PC-3 (cell line): ENCODE measurements at regions not wholly inside any gene's neighbourhood (a gene's known extent, or its start where the extent isn't known, plus 50 kb on each side); places are given as distances from the start of the nearest gene placed in this dataset.

Experiments
- ATAC-seq: fragments of 200-7000 bp; cut with Tn5 transposase; 2 replicates; pipeline ENCODE4 v1.9.1; 2020; ENCODE audit warnings: mild to moderate bottlenecking, moderate library complexity
- BruUV-seq: library from RNA; stranded (reverse); fragments of 400-500 nt; replicated peaks from 2 replicates; lab custom pipeline; 2021; lab: Mats Ljungman, UMichigan
- CTCF ChIA-PET: fragments of 300-600 bp; sonication (Branson Sonifier 250); formaldehyde crosslinking; loops from one replicate; lab custom pipeline; 2022; ENCODE audit warnings: antibody characterized with exemption; lab: Charles Lee
- POLR2A ChIA-PET: fragments of 300-600 bp; sonication (Branson Sonifier 250); formaldehyde crosslinking; loops from one replicate; lab custom pipeline; 2022; ENCODE audit warnings: antibody characterized with exemption; ENCODE audit not compliant: unreplicated experiment; lab: Charles Lee
- DNase-seq: peaks from one replicate; pipeline ENCODE4 v3.0.0-alpha.2; 2015
- H2AFZ ChIP-seq: fragments of 300-600 bp; sonication (generic); 2 replicates; pipeline ENCODE4 v1.6.0; 2016; ENCODE audit warnings: antibody characterized with exemption, low read length
- H3F3A ChIP-seq: fragments of 300-600 bp; sonication (generic); one replicate; pipeline ENCODE4 v1.6.0; 2017; ENCODE audit warnings: antibody characterized with exemption, low read length, control low read depth, mild to moderate bottlenecking; ENCODE audit not compliant: unreplicated experiment
- H3K27ac ChIP-seq: fragments of 300-600 bp; sonication (generic); 2 replicates; pipeline ENCODE4 v1.5.1; 2016; ENCODE audit warnings: mild to moderate bottlenecking, low read length
- H3K27me3 ChIP-seq: fragments of 300-600 bp; sonication (generic); 2 replicates; pipeline ENCODE4 v1.6.1; 2016; ENCODE audit warnings: low read length, mixed read lengths
- H3K36me3 ChIP-seq: fragments of 300-600 bp; sonication (generic); 2 replicates; pipeline ENCODE4 v1.6.1; 2016; ENCODE audit warnings: low read depth, mixed run types, low read length, mixed read lengths
- H3K4me1 ChIP-seq: fragments of 300-600 bp; sonication (generic); 2 replicates; pipeline ENCODE4 v1.5.1; 2016; ENCODE audit warnings: low read length; ENCODE audit not compliant: insufficient read depth
- H3K4me2 ChIP-seq: fragments of 300-600 bp; sonication (generic); 2 replicates; pipeline ENCODE4 v1.6.0; 2016; ENCODE audit warnings: low read length
- H3K4me3 ChIP-seq: fragments of 300-600 bp; sonication (generic); 2 replicates; pipeline ENCODE4 v1.5.1; 2016; ENCODE audit warnings: mild to moderate bottlenecking, low read length, mixed read lengths
- H3K79me2 ChIP-seq: fragments of 300-600 bp; sonication (generic); 2 replicates; pipeline ENCODE4 v1.6.1; 2017; ENCODE audit warnings: low read length, mixed read lengths
- H3K9ac ChIP-seq: fragments of 300-600 bp; sonication (generic); 2 replicates; pipeline ENCODE4 v1.6.0; 2016; ENCODE audit warnings: mild to moderate bottlenecking, low read length
- H3K9me2 ChIP-seq: fragments of 300-600 bp; sonication (generic); replicated peaks from 2 replicates; pipeline ENCODE4 v1.6.1; 2016; ENCODE audit warnings: mixed run types, low read length, mixed read lengths
- H3K9me3 ChIP-seq: fragments of 300-600 bp; sonication (generic); 2 replicates; pipeline ENCODE4 v1.6.1; 2016; ENCODE audit warnings: low read length, mixed read lengths
- H4K20me1 ChIP-seq: fragments of 300-600 bp; sonication (generic); 2 replicates; pipeline ENCODE4 v1.6.1; 2016; ENCODE audit warnings: low read length, mixed read lengths
- CTCF ChIP-seq: fragments of 300-600 bp; sonication (generic); conservative IDR thresholded peaks from 2 replicates; pipeline ENCODE4 v1.5.1; 2017; ENCODE audit warnings: antibody characterized with exemption, low read depth, mild to moderate bottlenecking, low read length
- EZH2 ChIP-seq: fragments of 300-600 bp; sonication (generic); IDR thresholded peaks from one replicate; pipeline ENCODE4 v1.6.1; 2017; ENCODE audit warnings: antibody characterized with exemption, mild to moderate bottlenecking, low read length; ENCODE audit not compliant: unreplicated experiment
- EZH2phosphoT487 ChIP-seq: fragments of 300-600 bp; sonication (generic); IDR thresholded peaks from 2 replicates; pipeline ENCODE4 v1.6.1; 2018; ENCODE audit warnings: mild to moderate bottlenecking, antibody characterized with exemption, low read length, borderline replicate concordance
- intact Hi-C: fragments of 100-400 bp; cut with micrococcal nuclease; formaldehyde crosslinking; loops from 2 replicates; pipeline ENCODE4 v1.9.0; 2023

GRCh38 chr15:100710744-100711515, 108.5 kb downstream of the ASB7 start:
- Histone ChIP-seq H3K27me3 (no peaks in the 10 kb centered on the region), H3K27ac (peak overlapping the region; percentile 97), H3K9me3 (no peaks in the 10 kb centered on the region), H3K9ac (peak overlapping the region; percentile 87; the same call in 1 of the 2 replicates), H3K79me2 (peaks cover 20% of the 10 kb centered on the region), H2AFZ (no peak overlapping the region), H3F3A (no peaks in the 10 kb centered on the region), H4K20me1 (no peaks in the 10 kb centered on the region), H3K4me3 (no peak overlapping the region), H3K4me2 (no peak overlapping the region), H3K9me2 (no peaks in the 10 kb centered on the region), H3K4me1 (peaks cover 33% of the 10 kb centered on the region), H3K36me3 (no peaks in the 10 kb centered on the region)
- ChIA-PET POLR2A (no interaction called here), CTCF (no interaction called here)
- DNase-seq (no peak), ATAC-seq (no peak)
- BruUV-seq, result no TSS peak
- TF ChIP-seq EZH2, result no peak
- no peak for TF ChIP-seq CTCF
- TF ChIP-seq EZH2phosphoT487, result no peak
- intact Hi-C loops, result no loop called here

GRCh38 chr15:100711516-100712021, 109.2 kb downstream of the ASB7 start:
- no peak for TF ChIP-seq CTCF
- TF ChIP-seq EZH2, result no peak
- no peak for TF ChIP-seq EZH2phosphoT487
- ATAC-seq (no peak), DNase-seq (no peak)
- Histone ChIP-seq H3K9me2 (no peaks in the 10 kb centered on the region), H3K36me3 (no peaks in the 10 kb centered on the region), H3K9ac (peak overlapping the region; percentile 87), H3K4me3 (no peak overlapping the region), H2AFZ (no peak overlapping the region), H3K27me3 (no peaks in the 10 kb centered on the region), H3K79me2 (peaks cover 20% of the 10 kb centered on the region), H3K4me2 (no peak overlapping the region), H4K20me1 (no peaks in the 10 kb centered on the region), H3K4me1 (peaks cover 33% of the 10 kb centered on the region), H3K27ac (peak overlapping the region; percentile 97), H3F3A (no peaks in the 10 kb centered on the region), H3K9me3 (no peaks in the 10 kb centered on the region)
- intact Hi-C loops, result loop anchor here (2.0 kb wide), 1 partner anchor 139 kb away; no protein-coding TSS in a partner anchor
- ChIA-PET POLR2A (no interaction called here), CTCF (no interaction called here)
- BruUV-seq, result no TSS peak

- no peak for ATAC-seq
- no peaks in the 10 kb centered on the region for H3K36me3 ChIP-seq
- no peaks in the 10 kb centered on the region for H3K9me2 ChIP-seq
- H2AFZ ChIP-seq, result no peak overlapping the region
- peaks cover 20% of the 10 kb centered on the region for H3K79me2 ChIP-seq
- DNase-seq, result no peak
- peaks cover 33% of the 10 kb centered on the region for H3K4me1 ChIP-seq
- H3K4me3 ChIP-seq, result no peak overlapping the region
- no peaks in the 10 kb centered on the region for H3F3A ChIP-seq
- peak overlapping the region; percentile 97 for H3K27ac ChIP-seq
- H3K9ac ChIP-seq, result peak overlapping the region; percentile 87
- no peaks in the 10 kb centered on the region for H3K27me3 ChIP-seq
- H3K9me3 ChIP-seq, result no peaks in the 10 kb centered on the region
- POLR2A ChIA-PET, result no interaction called here
- no peaks in the 10 kb centered on the region for H4K20me1 ChIP-seq
- no peak for TF ChIP-seq EZH2
- TF ChIP-seq EZH2phosphoT487, result no peak
- no peak for TF ChIP-seq CTCF
- intact Hi-C loops, result loop anchor here (2.0 kb wide), 1 partner anchor 139 kb away; no protein-coding TSS in a partner anchor
- CTCF ChIA-PET, result no interaction called here
- no peak overlapping the region for H3K4me2 ChIP-seq
- no TSS peak for BruUV-seq
These were observed 109.8 kb downstream of the ASB7 start for GRCh38 chr15:100712226-100712625.
